ENCODE measurements at regions not wholly inside any gene's neighbourhood (a gene's known extent, or its start where the extent isn't known, plus 50 kb on each side); places are given as distances from the start of the nearest gene placed in this dataset.

- no peak for TF ChIP-seq CTCF (IDR thresholded peaks at IDR 0.05)
- no peak for TF ChIP-seq POLR2A (IDR thresholded peaks at IDR 0.05)
These were observed 224.2 kb upstream of the LYZL1 start for GRCh38 chr10:29064680-29065079.

All from tibial nerve (tissue), 3 donors.